ENCODE measurements at regions not wholly inside any gene's neighbourhood (a gene's known extent, or its start where the extent isn't known, plus 50 kb on each side); places are given as distances from the start of the nearest gene placed in this dataset.

DNA sequence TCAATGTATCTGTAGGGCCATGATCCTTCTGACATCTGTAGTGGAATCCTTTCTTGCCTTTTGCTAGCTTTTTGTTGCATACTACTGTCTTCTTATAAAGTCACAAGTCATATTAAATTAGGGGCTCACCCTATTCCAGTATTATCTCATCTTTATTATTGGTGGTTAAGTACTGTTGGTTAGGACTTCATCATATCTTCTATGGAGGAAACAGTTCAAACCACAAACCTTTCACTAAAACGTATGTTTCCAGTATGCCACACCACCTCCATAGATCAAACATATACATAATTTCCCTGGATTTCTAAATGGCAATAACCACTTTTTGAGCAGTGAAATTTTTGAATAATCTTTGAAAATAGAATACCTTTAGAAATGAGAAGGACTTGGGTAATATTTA lies 62.8 kb upstream of the PCDH9 start:
- no peaks in the 10 kb centered on the region for H3K27me3 Mint-ChIP-seq
- CTCF ChIA-PET, result no interaction called here
- no peak overlapping the region for H3K4me3 Mint-ChIP-seq
- no peak overlapping the region for H3K27ac Mint-ChIP-seq
- POLR2A ChIA-PET, result no interaction called here
- H3K4me1 Mint-ChIP-seq (ENCODE audit: low read depth), result no peaks in the 10 kb centered on the region
- no peak for ATAC-seq
- intact Hi-C loops (cut with micrococcal nuclease), result no loop called here
- H3K36me3 Mint-ChIP-seq (ENCODE audit: low read depth), result no peaks in the 10 kb centered on the region
- TF ChIP-seq, protein P1, sequence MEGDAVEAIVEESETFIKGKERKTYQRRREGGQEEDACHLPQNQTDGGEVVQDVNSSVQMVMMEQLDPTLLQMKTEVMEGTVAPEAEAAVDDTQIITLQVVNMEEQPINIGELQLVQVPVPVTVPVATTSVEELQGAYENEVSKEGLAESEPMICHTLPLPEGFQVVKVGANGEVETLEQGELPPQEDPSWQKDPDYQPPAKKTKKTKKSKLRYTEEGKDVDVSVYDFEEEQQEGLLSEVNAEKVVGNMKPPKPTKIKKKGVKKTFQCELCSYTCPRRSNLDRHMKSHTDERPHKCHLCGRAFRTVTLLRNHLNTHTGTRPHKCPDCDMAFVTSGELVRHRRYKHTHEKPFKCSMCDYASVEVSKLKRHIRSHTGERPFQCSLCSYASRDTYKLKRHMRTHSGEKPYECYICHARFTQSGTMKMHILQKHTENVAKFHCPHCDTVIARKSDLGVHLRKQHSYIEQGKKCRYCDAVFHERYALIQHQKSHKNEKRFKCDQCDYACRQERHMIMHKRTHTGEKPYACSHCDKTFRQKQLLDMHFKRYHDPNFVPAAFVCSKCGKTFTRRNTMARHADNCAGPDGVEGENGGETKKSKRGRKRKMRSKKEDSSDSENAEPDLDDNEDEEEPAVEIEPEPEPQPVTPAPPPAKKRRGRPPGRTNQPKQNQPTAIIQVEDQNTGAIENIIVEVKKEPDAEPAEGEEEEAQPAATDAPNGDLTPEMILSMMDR (IDR thresholded peaks at IDR 0.05), result no peak
- no peak for DNase-seq
- no peaks in the 10 kb centered on the region for H3K9me3 Mint-ChIP-seq

DNA sequence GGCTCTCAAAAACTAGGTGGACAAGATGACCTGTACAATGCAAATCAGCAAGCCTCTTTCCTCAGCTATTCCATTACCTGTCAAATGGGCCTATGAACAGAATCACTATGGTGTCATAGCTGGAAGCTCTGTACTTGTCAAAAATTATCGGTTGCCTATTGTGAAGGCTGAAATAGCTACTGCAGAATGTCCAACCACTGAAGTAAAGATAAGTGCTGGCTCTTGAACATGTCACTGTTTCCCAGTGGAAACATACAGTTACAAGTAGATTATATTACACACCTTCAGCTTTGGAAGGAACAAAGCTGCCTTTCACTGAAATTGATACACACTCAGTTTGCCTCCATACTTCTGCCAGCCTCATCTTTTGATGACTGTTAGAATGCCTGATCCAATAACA lies 55.5 kb upstream of the PCDH9 start:
- ChIA-PET POLR2A (interaction anchor here (0.6 kb wide), 1 partner anchor 1066 kb away, joined by 4 read pairs; no protein-coding TSS in a partner anchor), CTCF (no interaction called here)
- DNase-seq (no peak), ATAC-seq (no peak)
- Mint-ChIP-seq H3K36me3 (ENCODE audit: low read depth) (no peaks in the 10 kb centered on the region), H3K27me3 (no peaks in the 10 kb centered on the region), H3K9me3 (no peaks in the 10 kb centered on the region), H3K4me1 (ENCODE audit: low read depth) (no peaks in the 10 kb centered on the region), H3K27ac (no peak overlapping the region), H3K4me3 (no peak overlapping the region)
- TF ChIP-seq, protein P1 (IDR thresholded peaks at IDR 0.05), result no peak
- intact Hi-C loops (cut with micrococcal nuclease), result no loop called here

DNA sequence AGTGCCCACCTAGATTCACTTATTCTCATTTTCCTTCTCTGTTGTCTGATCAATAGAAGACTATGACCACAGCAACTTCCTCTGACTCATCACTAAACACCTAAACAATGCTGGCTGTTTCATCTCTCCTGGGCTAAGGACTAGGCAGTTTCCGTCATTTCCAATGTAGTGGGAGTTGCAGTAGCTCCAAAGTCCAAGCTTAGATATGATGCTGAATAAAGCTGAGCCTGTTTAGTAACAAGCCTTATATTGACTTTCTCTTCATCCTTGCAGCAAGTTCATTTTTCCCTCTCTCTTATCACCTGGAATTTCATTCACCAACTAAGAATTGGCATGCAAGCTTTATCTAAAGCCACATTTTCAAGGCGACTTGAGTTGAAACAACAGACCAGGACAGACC lies 53.5 kb upstream of the PCDH9 start:
- intact Hi-C loops (cut with micrococcal nuclease), result no loop called here
- H3K27ac Mint-ChIP-seq, result no peak overlapping the region
- POLR2A ChIA-PET, result no interaction called here
- no peaks in the 10 kb centered on the region for H3K4me1 Mint-ChIP-seq (ENCODE audit: low read depth)
- H3K36me3 Mint-ChIP-seq (ENCODE audit: low read depth), result no peaks in the 10 kb centered on the region
- H3K4me3 Mint-ChIP-seq, result no peak overlapping the region
- DNase-seq, result no peak
- no peaks in the 10 kb centered on the region for H3K9me3 Mint-ChIP-seq
- no peaks in the 10 kb centered on the region for H3K27me3 Mint-ChIP-seq
- no peak for ATAC-seq
- TF ChIP-seq, protein P1 (IDR thresholded peaks at IDR 0.05), result no peak
- CTCF ChIA-PET, result no interaction called here

DNA sequence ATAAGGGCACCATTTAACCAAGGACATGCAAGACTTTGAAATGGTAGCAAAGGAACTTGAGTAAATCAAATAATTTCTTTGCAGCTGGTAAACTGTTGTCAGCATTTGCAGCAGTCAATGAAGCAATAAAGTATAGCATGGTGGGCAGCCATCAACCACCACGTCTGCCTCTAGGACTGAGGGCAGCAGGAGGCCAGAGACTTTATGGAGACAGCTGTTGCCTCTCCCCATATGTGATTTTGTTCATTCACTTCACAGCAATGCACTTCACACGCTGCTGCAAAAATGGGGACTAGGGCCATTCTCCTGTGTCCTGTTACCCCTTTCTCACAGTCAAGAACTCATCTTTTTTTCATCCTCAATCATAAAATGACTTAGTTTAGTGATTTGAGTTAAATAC lies 51.3 kb upstream of the PCDH9 start:
- Mint-ChIP-seq H3K27me3 (no peaks in the 10 kb centered on the region), H3K4me1 (ENCODE audit: low read depth) (no peaks in the 10 kb centered on the region), H3K9me3 (no peaks in the 10 kb centered on the region), H3K36me3 (ENCODE audit: low read depth) (no peaks in the 10 kb centered on the region), H3K4me3 (no peak overlapping the region), H3K27ac (no peak overlapping the region)
- TF ChIP-seq, protein P1 (IDR thresholded peaks at IDR 0.05), result no peak
- POLR2A ChIA-PET, result no interaction called here
- DNase-seq (no peak), ATAC-seq (no peak)
- CTCF ChIA-PET, result no interaction called here
- intact Hi-C loops (cut with micrococcal nuclease), result no loop called here

All from activated CD8-positive, alpha-beta T cell treated with anti-CD3 and anti-CD28 coated beads for 36 hours (primary cell).